ENCODE measurements at regions not wholly inside any gene's neighbourhood (a gene's known extent, or its start where the extent isn't known, plus 50 kb on each side); places are given as distances from the start of the nearest gene placed in this dataset.

GRCh38 chr10:11682851-11683250, 59.3 kb upstream of the ECHDC3 start:
- TF ChIP-seq CTCF (IDR thresholded peaks at IDR 0.05), result no peak
- no peak for TF ChIP-seq POLR2A (IDR thresholded peaks at IDR 0.05)

Data from esophagus squamous epithelium (tissue), 4 donors.